Colon (tissue), 2 donors: ENCODE measurements at regions not wholly inside any gene's neighbourhood (a gene's known extent, or its start where the extent isn't known, plus 50 kb on each side); places are given as distances from the start of the nearest gene placed in this dataset.
"Not testable (repeated sequence)": the region's sequence is repeated elsewhere in the genome, so short reads cannot be mapped to it uniquely, and the experiment has no call there.

ENCODE experiments used
- FAIRE-seq: peaks from 2 replicates; lab custom pipeline; 2012; peaks lifted over from hg19 to GRCh38; lab: Jason Lieb, UNC
- donor health status: control.
- donor health status: control.

DNA sequence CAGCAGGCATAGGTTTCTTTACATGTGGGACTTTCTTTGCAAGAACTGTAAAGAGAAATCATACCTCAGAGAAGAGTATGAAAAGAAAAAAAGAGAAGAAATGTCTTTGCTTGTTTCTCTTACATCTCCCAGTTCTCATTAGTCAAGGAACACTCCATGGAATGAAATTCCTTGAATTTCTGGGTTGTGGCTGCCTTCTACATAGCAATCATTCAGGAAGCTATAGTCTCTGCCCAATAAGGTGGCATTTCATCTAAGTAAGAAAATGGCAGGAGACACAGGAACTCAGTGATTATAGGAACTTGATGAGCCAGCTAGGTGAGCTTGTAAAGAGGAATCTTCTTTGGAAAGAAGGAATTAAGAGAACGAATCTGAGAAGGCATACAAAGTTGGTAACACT, 197.0 kb upstream of the FKBP1C start:
- FAIRE-seq = no peak

DNA sequence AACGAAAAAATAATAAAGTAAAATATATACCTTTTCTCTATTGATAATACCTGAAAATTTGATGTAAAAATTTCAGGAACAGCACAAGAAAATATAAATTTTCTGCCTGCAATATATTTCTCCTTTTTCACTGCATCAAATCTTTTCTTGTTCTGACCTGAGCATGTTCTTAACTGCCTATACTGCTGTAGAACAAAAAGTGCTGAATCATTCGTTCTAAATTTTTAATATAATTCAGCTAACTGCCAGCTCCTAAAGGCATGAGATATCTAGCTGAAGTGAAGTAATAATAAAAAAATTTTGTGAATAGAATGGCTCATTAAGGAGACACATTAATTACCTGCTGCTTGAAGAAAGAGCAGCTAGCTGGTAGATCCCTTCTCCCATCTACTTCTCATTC, 188.6 kb upstream of the FKBP1C start:
- FAIRE-seq = no peak

DNA sequence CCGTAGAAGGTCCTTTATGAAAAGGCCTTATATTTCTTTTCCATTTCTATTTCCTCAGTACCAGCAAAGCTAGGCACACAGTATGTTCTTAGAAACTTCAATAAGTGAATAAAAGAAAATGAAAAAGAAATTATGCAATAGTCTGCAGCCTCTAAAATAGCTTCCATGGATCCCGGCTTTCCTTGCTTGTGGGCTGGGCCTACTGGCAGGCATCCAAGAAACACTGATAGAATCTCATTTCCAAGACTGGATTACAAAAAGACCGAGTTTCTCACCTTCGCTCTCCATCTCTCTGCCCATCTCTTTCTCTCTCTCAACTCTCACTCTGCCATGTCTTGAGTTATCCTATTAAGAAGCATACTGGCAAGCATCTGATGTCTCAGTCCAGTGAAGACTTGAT, 187.5 kb upstream of the FKBP1C start:
- FAIRE-seq = no peak

DNA sequence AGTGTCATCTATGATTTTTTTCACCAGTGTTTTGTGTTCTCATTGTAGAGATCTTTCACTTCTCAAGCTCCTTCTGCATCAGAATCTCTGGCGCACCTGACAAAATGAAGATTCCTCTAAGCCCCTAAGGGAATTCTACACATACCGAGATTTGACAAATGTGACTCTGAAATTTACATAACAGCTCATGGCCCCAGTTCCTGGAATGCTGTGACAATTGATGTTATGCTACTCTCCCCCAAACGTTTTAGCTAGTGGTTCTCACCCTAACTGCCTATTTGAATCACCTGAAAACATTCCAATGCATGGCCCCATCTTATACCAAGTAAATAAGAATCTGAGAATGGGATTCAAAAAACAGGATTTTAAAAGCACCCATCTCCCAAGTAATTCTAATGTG, 162.1 kb upstream of the FKBP1C start:
- FAIRE-seq = no peak

DNA sequence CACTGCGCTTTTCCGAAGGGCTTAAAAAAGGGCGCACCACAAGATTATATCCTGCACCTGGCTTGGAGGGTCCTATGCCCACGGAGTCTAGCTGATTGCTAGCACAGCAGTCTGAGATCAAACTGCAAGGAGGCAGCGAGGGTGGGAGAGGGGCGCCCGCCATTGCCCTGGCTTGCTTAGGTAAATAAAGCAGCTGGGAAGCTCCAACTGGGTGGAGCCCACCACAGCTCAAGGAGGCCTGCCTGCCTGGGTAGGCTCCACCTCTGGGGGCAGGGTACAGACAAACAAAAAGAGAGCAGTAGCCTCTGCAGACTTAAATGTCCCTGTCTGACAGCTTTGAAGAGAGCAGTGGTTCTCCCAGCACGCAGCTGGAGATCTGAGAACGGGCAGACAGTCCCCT, 158.1 kb upstream of the FKBP1C start:
- FAIRE-seq = not testable (repeated sequence)

DNA sequence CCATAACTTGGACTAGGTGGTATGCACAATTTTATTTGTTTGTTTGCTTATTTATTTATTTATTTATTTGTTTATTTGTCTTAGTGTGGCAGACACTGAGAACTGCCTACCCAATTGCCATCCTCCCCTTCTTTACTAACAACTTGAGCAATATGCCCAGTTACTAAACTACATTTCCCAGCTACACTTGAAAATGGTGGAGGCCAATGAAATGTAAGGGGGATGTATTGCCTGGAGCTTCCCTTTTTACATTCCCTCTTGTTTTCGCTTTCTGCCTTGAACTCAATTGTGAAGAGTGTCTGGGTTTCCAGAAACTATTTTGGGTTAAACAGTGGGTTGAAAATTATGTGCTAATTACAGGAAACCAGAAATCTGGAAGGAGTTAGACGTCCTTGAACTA, 152.7 kb upstream of the FKBP1C start:
- no peak for FAIRE-seq

DNA sequence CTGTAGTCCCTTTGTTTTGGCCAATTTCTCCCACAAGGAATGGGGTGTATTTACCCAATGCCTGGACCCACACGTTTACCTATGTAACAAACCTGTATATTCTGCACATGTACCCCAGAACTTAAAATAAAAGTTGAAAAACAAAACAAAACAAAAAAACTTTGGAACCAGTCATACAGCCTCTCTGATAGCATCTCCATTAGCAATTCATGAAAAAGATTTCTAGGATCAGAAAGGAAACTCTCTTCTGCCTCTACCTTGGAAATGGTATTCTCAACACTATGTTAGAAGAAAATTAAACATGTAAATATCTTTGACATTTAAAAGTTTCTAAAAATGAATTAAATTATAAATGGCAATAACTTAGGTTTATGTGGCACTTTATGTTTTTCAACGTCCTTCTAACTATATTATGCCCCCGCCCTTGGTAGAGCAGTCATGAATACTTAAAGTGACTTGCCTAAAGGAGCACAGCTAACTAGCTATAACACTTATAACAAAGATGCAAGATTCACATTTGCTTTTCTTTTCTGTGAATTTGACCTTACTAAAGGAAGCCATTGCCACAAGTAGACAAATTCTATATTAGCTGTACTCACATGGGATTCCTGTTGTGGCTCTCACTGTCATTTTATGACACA, 147.5 kb upstream of the FKBP1C start:
- FAIRE-seq = no peak

DNA sequence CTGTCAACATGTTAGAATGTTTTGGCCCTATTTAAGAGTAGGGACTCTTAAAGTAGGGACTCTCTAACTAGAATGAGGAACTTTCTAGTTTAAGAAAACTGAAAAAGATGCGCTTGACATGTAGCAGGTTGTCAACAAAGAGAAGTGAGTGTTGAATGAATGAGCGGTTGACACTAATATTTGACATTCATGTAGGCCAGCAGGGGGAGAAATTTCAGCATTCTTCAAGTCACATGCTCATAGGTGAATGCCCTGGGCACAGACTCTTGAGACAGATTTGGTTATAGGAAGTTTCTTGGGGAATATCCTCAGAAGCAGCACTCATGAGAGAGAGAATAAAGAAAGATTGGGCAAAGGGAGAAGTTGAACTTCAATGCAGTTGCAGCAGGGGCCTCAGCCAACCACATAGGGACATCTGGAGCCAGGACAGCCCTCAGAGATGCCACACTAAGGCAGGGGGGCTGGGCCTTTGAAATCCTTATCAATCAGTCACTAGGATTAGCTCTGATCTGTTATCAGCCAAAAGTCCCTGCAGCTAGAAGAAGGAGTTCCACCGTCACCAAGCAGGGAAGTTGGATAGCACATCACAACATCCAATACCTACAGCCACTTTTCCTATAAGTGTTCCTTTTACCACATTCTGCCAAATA, 145.1 kb upstream of the FKBP1C start:
- FAIRE-seq = no peak

DNA sequence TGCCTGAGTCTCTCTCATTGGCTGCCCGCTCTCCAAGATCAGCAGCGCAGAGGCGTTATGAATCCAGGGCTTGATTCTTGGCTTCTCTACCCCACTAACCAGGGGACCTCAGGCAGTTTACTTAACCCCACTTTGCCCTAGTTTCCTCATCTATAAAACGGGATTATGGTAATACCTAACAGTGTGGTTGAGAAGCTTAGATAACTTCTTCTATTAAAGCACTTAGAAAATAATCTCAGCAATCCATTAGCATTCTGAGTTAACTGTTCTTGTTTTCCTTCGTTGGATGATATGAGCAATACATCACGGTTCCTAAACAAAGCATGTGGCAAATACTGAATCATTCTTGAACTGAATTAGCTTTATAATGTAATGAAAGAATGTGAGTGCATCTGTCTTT, 116.3 kb upstream of the FKBP1C start:
- no peak for FAIRE-seq

DNA sequence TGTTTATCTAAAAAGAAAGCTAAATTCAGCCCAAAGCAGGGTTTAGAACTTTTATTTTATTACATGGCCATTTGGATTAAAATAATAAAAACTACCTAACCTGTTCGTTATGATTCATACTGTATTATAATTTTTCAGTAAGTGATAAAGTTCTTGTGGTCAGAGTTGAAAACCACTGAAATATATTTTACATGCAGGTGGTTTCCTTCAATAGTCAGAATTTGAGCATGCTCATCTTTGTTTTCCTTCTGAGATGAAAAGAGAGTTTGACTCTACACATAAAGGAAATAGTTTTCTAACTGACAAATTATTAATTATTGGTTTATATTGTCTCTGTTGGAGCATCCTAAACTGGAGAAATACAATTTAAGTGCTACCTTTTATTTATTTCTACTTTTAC, 114.0 kb upstream of the FKBP1C start:
- FAIRE-seq = no peak

DNA sequence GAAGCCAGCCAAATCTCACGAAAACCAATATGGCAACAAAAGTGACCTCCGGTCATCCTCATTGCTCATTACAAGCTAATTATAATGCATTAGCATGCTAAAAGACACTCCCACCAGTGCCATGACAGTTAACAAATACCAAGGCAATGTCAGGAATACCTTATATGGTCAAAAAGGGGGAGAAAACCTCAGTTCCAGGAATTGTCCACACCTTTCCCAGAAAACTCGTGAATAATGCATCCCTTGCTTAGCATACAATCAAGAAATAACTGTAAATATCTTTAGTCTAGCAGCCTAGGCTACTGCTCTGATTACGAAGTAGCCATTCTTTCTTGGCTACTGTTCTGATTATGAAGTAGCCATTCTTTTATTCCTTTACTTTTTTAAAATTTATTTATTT, 112.5 kb upstream of the FKBP1C start:
- FAIRE-seq = no peak

DNA sequence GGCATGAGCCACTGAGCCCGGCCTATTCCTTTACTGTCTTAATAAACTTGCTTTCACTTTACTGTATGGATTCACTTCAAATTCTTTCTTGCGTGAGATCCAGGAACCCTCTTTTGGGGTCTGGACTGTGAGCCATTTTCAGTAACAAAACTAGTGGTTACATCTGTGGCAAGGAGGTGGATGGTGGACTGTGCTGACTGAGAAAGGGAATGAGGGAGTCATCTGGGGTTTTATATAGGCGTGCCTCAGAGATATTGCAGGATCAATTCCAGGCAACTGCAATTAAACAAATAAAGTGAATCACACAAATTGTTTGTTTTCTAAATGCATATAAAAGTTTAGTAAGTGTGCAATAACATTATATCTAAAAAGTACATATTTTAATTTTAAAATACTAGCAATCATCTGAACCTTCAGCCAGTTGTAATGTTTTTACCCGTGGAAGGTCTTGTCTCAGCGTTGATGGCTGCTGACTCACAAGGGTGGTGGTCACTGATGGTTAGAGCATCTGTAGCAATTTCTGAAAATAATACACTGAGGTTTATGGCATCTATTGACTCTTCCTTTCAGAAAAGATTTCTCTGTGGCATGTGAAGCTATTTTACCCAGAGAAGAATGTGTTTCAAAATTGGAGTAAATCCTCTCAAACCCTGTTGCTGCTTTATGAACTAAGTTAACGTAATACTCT, 111.4 kb upstream of the FKBP1C start:
- no peak for FAIRE-seq

DNA sequence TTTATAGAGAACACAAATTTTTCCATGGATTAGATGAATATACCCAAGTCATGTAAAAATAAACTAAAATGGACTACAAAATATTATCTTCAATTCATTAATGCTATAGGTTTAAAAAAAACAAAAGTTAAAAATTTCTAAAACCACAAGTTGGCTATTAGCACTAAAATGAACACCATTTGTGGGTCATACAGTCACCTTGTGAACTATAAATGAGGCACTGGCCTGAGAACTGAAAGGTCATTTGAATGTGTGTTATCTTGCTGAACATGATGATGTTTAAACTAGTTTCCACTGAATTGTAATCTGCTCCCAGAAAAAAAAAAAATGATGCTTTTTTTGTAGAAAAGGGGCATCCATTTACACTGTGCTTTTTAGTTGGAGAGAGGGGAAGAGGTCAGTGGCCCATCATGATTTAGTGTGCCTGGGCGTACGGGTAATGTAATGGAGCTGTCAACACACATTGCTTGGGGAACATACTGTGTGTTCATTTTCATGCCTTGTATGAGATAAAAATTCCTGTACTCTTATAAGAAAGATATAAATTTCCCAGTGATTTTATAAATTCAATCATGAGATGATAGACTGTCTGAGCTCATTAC, 96.6 kb upstream of the FKBP1C start:
- no peak for FAIRE-seq

DNA sequence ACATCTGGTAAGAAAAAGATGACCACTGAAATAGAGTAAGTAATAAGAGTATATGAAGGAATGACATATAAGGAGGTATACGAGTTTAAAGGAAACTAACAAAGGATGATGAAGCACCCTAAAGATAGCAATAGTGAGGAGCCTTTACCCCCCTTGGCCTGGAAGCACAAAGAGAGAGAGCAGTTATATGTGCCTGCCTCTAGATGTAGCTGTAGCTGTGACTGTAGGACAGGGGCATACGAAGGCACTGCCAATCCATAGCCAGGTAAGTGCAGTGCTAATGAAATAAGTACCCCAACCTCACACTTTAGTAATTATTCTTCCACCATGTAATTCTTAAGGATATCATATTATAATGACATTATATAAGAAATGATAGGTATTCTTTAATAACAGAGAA, 90.1 kb upstream of the FKBP1C start:
- FAIRE-seq = no peak

DNA sequence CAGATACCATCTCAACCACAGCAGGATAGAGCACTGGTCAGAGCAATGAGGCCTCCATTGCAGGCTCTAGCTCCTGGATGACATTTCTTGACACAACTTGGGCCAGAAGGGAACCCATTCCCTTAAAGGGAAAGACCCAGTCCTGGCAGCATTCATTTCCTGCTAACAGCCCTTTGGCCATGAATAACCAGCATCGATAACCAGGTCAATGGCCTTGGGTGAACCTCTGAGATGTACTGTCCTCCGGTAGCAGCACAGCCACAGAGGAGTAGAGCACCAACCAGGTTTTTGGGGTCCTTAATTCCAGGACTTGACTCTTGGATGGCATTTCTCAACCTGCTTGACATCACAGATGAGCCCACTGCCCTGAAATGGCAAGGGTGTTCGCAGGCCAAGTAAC, 71.2 kb upstream of the FKBP1C start:
- FAIRE-seq = no peak

DNA sequence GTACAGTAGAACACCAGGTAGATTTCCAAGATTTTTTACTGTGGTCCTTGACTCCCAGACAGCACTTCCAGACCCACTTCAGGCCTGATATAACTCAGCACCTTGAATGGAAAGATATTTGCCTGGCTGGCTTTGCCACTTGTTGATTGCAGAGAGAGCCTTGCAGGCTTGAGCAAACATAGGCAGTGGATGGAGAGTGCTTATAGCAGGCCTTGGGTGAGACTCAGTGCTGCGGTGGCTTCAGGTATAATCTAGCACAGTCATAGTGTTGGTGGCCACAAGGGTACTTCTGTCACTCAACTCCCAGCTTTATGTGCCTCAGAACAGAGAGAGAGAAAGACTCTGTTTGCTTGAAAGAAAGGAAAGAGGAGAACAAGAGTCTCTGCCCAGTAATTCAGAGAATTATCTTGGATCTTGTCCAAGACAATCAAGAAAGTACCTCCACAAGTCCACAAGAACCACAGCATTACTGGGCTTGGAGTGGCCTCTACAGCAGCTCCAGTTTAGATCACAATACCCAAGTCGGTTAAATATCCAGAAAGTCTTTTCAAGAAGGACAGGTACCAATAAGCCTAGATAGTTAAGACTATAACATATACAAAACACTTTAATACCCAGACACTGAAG, 70.5 kb upstream of the FKBP1C start:
- no peak for FAIRE-seq

DNA sequence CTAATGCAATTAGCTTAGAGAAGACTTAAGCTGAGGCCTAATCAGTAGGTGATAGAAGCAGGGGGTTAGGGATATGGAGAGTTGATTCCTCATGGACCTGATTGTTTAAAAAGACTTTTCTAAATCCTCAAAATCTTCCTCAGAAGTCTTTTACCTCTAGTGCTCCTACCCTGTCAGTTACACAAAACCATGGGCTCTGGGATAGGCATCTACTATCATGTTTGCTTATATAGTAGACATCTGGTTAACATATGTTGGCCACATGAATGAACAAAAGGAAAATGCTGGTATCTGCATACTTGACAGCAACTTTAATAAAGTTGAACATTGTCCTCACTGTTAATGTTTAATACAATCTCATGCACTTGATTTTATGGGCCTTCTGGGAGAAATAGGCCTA, 61.5 kb upstream of the FKBP1C start:
- no peak for FAIRE-seq

DNA sequence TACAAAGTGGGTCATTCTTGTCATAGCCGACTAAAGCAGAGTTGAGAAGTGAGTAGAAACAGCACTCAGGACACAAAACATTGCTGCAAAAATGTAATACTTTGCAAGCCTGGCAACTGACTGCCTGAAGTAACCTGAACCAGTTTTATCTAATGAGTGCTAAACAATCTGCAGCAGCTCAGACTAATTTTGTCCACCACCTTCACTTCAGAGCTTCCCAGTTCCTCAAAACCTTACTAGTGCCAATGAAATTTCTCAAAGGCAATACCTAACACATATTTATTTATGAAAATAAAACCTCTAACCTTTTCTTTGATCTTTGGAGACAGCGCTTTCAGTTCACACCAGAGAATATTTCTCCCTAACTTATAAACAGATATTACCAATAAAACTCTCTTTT, 56.7 kb upstream of the FKBP1C start:
- FAIRE-seq = no peak
